GM12873 (cell line): ENCODE measurements at regions not wholly inside any gene's neighbourhood (a gene's known extent, or its start where the extent isn't known, plus 50 kb on each side); places are given as distances from the start of the nearest gene placed in this dataset.

Experiments used
- CTCF ChIP-seq: IDR thresholded peaks from 2 replicates; pipeline ENCODE4 v1.5.1; 2012; ENCODE audit warnings: low read depth, mild to moderate bottlenecking, moderate library complexity, low read length, control low read depth; ENCODE audit not compliant: insufficient read depth; ENCODE audit errors: missing control alignments

GRCh38 chr1:195979646-195980045 is 628.6 kb downstream of the KCNT2 start:
- TF ChIP-seq CTCF: no peak

DNA sequence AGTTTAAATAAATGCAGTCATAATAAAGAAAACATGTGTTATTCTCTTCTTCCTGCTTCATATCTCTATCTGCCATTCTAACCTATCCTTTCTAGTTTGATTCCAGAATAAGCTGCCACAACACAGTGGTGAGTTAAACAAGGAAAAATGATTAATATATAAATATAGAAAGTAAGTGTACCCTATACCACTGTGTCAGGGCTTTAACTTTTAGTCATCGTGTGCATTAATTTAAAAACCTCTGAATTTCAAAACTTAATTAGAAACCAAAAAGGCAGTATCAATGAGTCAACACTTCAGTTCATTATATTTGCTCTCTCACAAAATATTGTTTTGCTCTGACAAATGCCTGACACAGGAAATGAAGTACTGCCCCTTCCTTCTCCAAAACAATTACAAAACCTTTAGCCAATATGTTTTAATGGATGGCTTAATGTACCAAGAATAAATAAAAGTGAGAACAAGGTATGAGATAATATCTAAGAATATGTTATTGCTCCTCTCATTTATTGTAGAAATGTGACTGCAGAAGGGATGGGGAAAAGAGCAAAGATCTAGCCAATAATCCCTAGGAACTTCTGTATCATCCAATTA is 634.8 kb downstream of the KCNT2 start:
- no peak for TF ChIP-seq CTCF

DNA sequence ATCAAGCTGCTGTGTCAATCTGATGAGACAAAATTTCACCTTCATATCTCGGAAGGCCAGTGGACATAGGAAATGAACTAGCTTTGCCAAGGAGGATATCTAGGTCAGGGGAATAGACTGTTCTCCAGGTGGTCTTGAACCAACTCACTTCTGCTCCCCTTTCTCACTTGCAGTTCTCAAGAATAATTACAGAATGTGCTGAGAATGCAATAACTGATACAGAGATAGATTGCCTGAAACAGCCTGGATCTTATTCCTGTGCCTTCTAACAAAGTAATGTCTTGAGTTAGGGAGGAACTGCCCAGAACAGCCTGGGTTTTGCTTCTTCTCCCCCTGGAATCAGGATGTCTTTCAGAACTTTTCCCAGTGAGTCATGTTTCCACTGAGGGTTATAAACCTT is 636.7 kb downstream of the KCNT2 start:
- no peak for TF ChIP-seq CTCF

DNA sequence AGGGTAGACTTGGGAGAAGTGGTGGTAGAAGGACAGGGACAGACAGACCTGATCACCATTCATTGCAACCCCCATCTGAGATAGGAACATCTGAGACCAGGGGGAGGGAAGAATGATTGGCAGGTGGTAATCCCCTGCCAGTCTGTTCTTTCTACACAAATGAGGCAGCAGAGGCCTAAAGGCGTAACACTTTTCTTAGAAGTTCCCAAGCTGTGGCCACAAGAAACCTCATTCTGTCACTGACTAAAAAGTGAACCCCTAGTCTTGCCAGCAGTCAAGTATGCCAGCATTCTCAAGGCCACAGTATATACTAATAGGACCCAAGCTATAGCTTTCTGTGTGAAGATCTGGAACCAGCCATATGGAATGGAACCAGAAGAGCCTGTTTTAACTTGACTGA is 638.0 kb downstream of the KCNT2 start:
- TF ChIP-seq CTCF: no peak

DNA sequence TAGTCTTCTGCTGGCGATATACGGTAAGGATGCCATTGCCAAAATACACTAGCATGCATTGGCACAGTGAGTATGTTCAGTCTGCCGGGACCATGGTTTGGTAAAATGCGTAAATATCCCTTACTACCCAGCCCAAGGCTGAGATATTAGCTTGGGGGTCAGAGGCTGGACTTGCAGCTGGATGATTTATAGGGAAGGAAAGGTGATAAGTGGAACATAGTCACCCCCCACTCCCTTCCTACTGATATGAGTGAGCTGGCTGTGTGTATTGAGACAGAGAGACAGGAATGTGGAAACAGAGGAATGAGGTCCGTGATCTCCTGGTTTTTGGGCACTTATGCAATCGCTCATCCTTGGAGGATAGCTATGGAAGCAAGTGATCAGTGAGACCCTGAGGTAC is 642.8 kb downstream of the KCNT2 start:
- no peak for TF ChIP-seq CTCF

GRCh38 chr1:195965036-195965435 is 643.2 kb downstream of the KCNT2 start:
- no peak for TF ChIP-seq CTCF

- no peak for TF ChIP-seq CTCF
These were observed 643.7 kb downstream of the KCNT2 start for GRCh38 chr1:195964516-195964915.
